Psoas muscle (tissue), 7 donors: ENCODE measurements at regions not wholly inside any gene's neighbourhood (a gene's known extent, or its start where the extent isn't known, plus 50 kb on each side); places are given as distances from the start of the nearest gene placed in this dataset.
A peak's percentile ranks its signal among the peaks of the same experiment; 100 is the strongest.

Source experiments
- ATAC-seq, 4 donors: fragments of 200-7000 bp; cut with Tn5 transposase; one replicate each; pipeline ENCODE4 v1.9.1; 2020; ENCODE audit warnings: moderate library complexity in 3 of 4, mild to moderate bottlenecking in 2 of 4
- DNase-seq, 2 donors: peaks; one replicate each; pipeline ENCODE4 v3.0.0-alpha.2; 2020
- H3K27ac ChIP-seq: fragments of 200-600 bp; one replicate; pipeline ENCODE4 v1.8.0; 2022
- H3K27me3 ChIP-seq, 3 donors: fragments of 200-600 bp in 1 of 3; one replicate each; pipeline versions ENCODE4 v1.6.1 to v1.8.0; 2013 to 2022; ENCODE audit warnings: low read length in 2 of 3, mild to moderate bottlenecking in 2 of 3, moderate library complexity in 1 of 3; ENCODE audit not compliant: insufficient read depth in 3 of 3
- H3K36me3 ChIP-seq, 2 donors: fragments of 200-600 bp in 1 of 2; one replicate each; pipeline versions ENCODE4 v1.6.1 to v1.8.0; 2013 to 2022; ENCODE audit warnings: low read depth in 1 of 2, mild to moderate bottlenecking in 1 of 2, moderate library complexity in 1 of 2; ENCODE audit not compliant: insufficient read depth in 1 of 2
- H3K4me1 ChIP-seq: fragments of 200-600 bp; one replicate; pipeline ENCODE4 v1.8.0; 2022
- H3K4me3 ChIP-seq: fragments of 200-600 bp; one replicate; pipeline ENCODE4 v1.8.0; 2022; ENCODE audit warnings: mild to moderate bottlenecking
- H3K9me3 ChIP-seq: fragments of 200-600 bp; one replicate; pipeline ENCODE4 v1.8.0; 2022
- WGBS, 3 donors: extraction: QIAGEN DNeasy Blood & Tissue Kit; methylation state at CpG; one replicate each; pipeline versions ENCODE4 v1.1.6 to v1.1.7; 2013; 5-methylcytosine and 5-hydroxymethylcytosine counted together
- intact Hi-C, 2 donors: fragments of 100-400 bp; cut with DNase I; formaldehyde crosslinking; loops; one replicate each; pipeline versions ENCODE4 v1.11.0 to v1.14.2; 2022
- TF ChIP-seq, protein P1 (sequence below): fragments of 200-600 bp; IDR thresholded peaks from one replicate; pipeline ENCODE4 v1.8.0; 2022; ENCODE audit warnings: antibody characterized with exemption
- donor health status: healthy with polysubstance abuse.
- donor health status: DM: no; HTN: no; CAD: no; lungs with moderate emphysema.
- donor health status: Bipolar disorder and iron deficiency.
- donor health status: healthy.
- donor health status: DM: yes; HTN: yes; CAD: no.
- donor health status: DM: no; HTN: no; CAD: no.
- donor health status: DM: yes; HTN: yes; CAD: no.

GRCh38 chr11:10927538-10927937 is 69.7 kb upstream of the ZBED5 start:
- TF ChIP-seq, protein P1, sequence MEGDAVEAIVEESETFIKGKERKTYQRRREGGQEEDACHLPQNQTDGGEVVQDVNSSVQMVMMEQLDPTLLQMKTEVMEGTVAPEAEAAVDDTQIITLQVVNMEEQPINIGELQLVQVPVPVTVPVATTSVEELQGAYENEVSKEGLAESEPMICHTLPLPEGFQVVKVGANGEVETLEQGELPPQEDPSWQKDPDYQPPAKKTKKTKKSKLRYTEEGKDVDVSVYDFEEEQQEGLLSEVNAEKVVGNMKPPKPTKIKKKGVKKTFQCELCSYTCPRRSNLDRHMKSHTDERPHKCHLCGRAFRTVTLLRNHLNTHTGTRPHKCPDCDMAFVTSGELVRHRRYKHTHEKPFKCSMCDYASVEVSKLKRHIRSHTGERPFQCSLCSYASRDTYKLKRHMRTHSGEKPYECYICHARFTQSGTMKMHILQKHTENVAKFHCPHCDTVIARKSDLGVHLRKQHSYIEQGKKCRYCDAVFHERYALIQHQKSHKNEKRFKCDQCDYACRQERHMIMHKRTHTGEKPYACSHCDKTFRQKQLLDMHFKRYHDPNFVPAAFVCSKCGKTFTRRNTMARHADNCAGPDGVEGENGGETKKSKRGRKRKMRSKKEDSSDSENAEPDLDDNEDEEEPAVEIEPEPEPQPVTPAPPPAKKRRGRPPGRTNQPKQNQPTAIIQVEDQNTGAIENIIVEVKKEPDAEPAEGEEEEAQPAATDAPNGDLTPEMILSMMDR = no peak
- intact Hi-C loops = no loop called here
- Histone ChIP-seq H3K9me3 (no peaks in the 10 kb centered on the region), H3K27ac (peak overlapping the region; percentile 31), H3K27me3 (no peaks in the 10 kb centered on the region), H3K4me1 (peaks cover 9% of the 10 kb centered on the region), H3K36me3 (no peaks in the 10 kb centered on the region), H3K4me3 (no peak overlapping the region)
- 19 to 47% (median 29%) methylated on average over 1 of the region's 1 CpG for WGBS, 3 donors
- no peak for DNase-seq
- ATAC-seq = no peak

DNA sequence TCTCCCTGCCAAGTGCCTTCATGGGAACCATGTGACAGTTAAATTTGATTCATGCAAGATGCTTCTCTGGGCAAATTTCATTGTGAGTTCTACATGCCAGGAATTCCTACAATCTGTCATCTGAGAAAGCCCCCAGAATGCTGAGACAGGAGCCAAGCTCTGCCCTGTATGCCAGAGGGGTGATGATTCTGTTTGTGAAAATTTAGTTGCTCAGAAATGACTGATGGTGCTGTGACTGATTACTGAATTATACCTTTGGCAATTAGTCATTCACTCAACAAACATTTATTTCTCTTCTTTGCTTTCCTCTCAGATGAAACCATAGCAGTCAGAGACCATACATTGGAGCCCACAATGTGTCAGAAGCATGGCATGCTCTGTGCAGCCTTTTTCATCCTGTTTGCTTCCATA is 69.0 kb upstream of the ZBED5 start:
- H3K27me3 ChIP-seq = no peaks in the 10 kb centered on the region
- H3K36me3 ChIP-seq = no peaks in the 10 kb centered on the region
- ATAC-seq (no peak), DNase-seq (no peak)
- no peak overlapping the region for H3K4me3 ChIP-seq
- H3K9me3 ChIP-seq = no peaks in the 10 kb centered on the region
- TF ChIP-seq, protein P1 = no peak
- H3K4me1 ChIP-seq = peaks cover 9% of the 10 kb centered on the region
- intact Hi-C loops = no loop called here
- H3K27ac ChIP-seq = peak overlapping the region; percentile 31

DNA sequence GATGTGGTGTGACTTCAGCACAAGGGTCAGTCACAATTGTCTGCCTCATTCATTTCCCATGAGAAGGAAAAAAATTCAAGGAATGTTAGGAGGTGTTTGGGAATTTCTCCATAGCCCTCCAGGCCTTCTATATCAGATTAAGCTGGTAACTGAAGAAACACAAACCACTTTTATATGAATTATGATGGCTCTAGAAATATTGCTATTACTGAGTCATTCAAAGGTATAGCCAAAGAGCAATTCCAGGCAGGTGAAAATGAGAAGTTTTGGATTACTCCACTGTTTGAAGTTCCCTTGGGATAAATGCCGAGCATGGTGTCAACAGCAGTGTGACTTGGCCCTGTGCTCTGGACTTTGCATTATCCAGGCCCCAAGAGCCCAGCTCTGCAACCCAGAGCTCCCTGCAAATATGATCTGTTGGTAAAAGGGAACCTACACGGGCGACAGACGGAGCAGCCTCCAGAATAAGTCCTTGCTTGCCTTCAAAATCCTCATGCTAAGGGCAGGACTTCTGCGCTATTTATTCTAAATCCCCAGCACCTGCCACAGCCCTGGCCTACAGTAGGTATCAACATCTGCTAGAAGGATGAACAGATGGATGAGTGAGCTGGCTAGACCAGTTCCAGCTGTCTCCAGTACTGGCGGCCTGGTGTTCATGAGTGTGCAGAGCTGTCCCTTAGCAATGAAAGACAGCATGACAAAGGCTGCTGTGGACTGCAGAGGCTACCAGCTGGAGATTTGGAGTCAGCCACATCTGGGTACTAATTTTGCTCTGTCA is 67.5 kb upstream of the ZBED5 start:
- no peak overlapping the region for H3K4me3 ChIP-seq
- no peaks in the 10 kb centered on the region for H3K9me3 ChIP-seq
- 18 to 42% (median 33%) methylated on average over 6 of the region's 6 CpGs for WGBS, 3 donors
- no peak for DNase-seq
- H3K36me3 ChIP-seq = no peaks in the 10 kb centered on the region
- peak; percentile 65 to 79 (median 72) for ATAC-seq
- H3K27ac ChIP-seq = peak overlapping the region; percentile 54
- H3K4me1 ChIP-seq = peaks cover 12% of the 10 kb centered on the region
- intact Hi-C loops = no loop called here
- TF ChIP-seq, protein P1 = no peak
- no peaks in the 10 kb centered on the region for H3K27me3 ChIP-seq

DNA sequence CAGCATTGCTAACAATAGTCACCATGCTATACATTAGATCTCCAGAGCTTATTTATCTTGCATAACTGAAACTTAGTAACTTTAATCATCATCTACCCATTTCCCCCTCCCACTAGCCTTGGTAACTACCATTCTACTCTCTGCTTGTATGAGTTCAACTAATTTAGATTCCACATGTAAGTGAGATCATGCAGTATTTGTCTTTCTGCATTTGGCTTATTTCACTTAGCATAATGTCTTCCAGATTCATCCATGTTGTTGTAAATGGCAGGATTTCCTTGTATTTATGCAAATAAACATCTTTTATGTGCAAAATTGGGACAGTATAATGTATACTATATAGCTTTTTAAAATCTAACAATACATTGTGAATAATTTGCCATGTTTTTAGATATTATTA is 66.0 kb upstream of the ZBED5 start:
- Histone ChIP-seq H3K4me3 (no peak overlapping the region), H3K9me3 (no peaks in the 10 kb centered on the region), H3K27me3 (no peaks in the 10 kb centered on the region), H3K27ac (no peak overlapping the region), H3K36me3 (no peaks in the 10 kb centered on the region), H3K4me1 (peaks cover 12% of the 10 kb centered on the region)
- DNase-seq (no peak), ATAC-seq (no peak)
- intact Hi-C loops = no loop called here
- TF ChIP-seq, protein P1 = no peak

DNA sequence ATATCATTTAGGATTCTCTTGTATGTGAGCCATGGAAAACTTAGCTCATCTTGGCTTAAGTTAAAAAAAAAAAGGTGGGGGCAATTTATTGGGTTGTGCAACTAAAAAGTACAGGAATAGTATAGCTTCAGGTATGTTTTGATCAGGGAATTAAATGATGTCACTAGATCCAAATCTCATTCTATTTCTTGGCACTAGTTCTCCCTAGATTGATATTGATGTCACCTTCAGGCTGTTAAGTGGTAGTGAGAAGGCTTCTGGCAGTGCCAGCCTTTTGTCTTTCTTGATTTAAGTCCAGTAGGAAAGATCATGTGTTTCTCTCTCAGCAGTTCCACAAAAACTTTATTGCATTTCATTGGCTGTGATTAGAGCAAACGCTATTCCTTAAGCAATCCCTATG is 65.0 kb upstream of the ZBED5 start:
- Histone ChIP-seq H3K4me3 (no peak overlapping the region), H3K27ac (no peak overlapping the region), H3K9me3 (no peaks in the 10 kb centered on the region), H3K27me3 (no peaks in the 10 kb centered on the region), H3K36me3 (no peaks in the 10 kb centered on the region), H3K4me1 (peaks cover 12% of the 10 kb centered on the region)
- intact Hi-C loops = no loop called here
- TF ChIP-seq, protein P1 = no peak
- ATAC-seq (peak in 1 of 4 donors; percentile 29), DNase-seq (no peak)
- 11 to 40% (median 21%) methylated on average over 1 of the region's 1 CpG for WGBS, 3 donors
